NT2/D1 (cell line): ENCODE measurements at regions not wholly inside any gene's neighbourhood (a gene's known extent, or its start where the extent isn't known, plus 50 kb on each side); places are given as distances from the start of the nearest gene placed in this dataset.
"Not testable (repeated sequence)": the region's sequence is repeated elsewhere in the genome, so short reads cannot be mapped to it uniquely, and the experiment has no call there.

Source experiments
- SUZ12 ChIP-seq: IDR thresholded peaks from 2 replicates; pipeline ENCODE4 v1.6.1; 2011; ENCODE audit not compliant: insufficient read length, insufficient read depth; ENCODE audit errors: extremely low read depth
- YY1 ChIP-seq: IDR thresholded peaks from 2 replicates; pipeline ENCODE4 v1.6.1; 2011; ENCODE audit not compliant: insufficient read length, insufficient read depth
- ZNF274 ChIP-seq: IDR thresholded peaks from 2 replicates; pipeline ENCODE4 v1.6.1; 2011; ENCODE audit warnings: mild to moderate bottlenecking, low read depth, low read length

- not testable (repeated sequence) for TF ChIP-seq SUZ12, YY1, ZNF274
These were observed 416.5 kb upstream of the KCNMB2 start for GRCh38 chr3:178119608-178120295.
